K562 (cell line): ENCODE measurements at regions not wholly inside any gene's neighbourhood (a gene's known extent, or its start where the extent isn't known, plus 50 kb on each side); places are given as distances from the start of the nearest gene placed in this dataset.

ENCODE experiments used
- ATAC-seq: fragments of 200-7000 bp; cut with Tn5 transposase; 3 replicates; pipeline ENCODE4 v1.9.1; 2020; ENCODE audit warnings: moderate library complexity
- BruUV-seq: library from RNA; stranded (reverse); fragments of 400-500 nt; replicated peaks from 2 replicates; lab custom pipeline; 2021; lab: Mats Ljungman, UMichigan
- CTCF ChIA-PET: fragments of 300-600 bp; formaldehyde crosslinking; extraction: SDS; loops from one replicate; lab custom pipeline; 2021; ENCODE audit warnings: low intra/inter-chr PET ratio; lab: Yijun Ruan, JAX
- POLR2A ChIA-PET: fragments of 300-600, 350-650 bp; sonication (Branson Sonifier 250); formaldehyde crosslinking; extraction: SDS; loops from one replicate; lab custom pipeline; 2021; ENCODE audit warnings: antibody characterized with exemption, inconsistent platforms; lab: Yijun Ruan, JAX
- DNase-seq, 4 experiments: peaks; one replicate each; pipeline versions ENCODE4 v3.0.0 to v3.0.0-alpha.2; 2011 to 2018; ENCODE audit warnings: low spot score in 3 of 4, mixed read lengths in 3 of 4; ENCODE audit errors: extremely low read depth in 1 of 4
- FAIRE-seq: peaks from 2 replicates; lab custom pipeline; 2011; peaks lifted over from hg19 to GRCh38; lab: Jason Lieb, UNC
- H2AFZ ChIP-seq: 2 replicates; pipeline ENCODE4 v1.6.0; 2011; ENCODE audit warnings: low read depth, low read length, control low read depth, inconsistent platforms
- H3K27ac ChIP-seq: fragments of 200-600 bp; 3 replicates; pipeline ENCODE4 v1.8.0; 2011; ENCODE audit warnings: low read depth, mild to moderate bottlenecking, control low read depth, inconsistent platforms, low read length, moderate library complexity, mixed read lengths; ENCODE audit errors: extremely low read depth
- H3K27me3 ChIP-seq, 2 experiments: fragments of 300-600 bp in 1 of 2; 2 replicates in 1 of 2; 3 replicates in 1 of 2; pipeline versions ENCODE4 v1.6.0 to v1.8.0; 2011; ENCODE audit warnings: inconsistent platforms in 2 of 2, low read length in 2 of 2, mild to moderate bottlenecking in 1 of 2, mixed read lengths in 1 of 2, moderate library complexity in 1 of 2; ENCODE audit not compliant: control insufficient read depth in 2 of 2, insufficient read depth in 2 of 2
- H3K36me3 ChIP-seq: fragments of 300-600 bp; 3 replicates; pipeline ENCODE4 v1.8.0; 2011; ENCODE audit warnings: mild to moderate bottlenecking, low read length, inconsistent platforms; ENCODE audit not compliant: control insufficient read depth, insufficient read depth
- H3K4me1 ChIP-seq, 2 experiments: fragments of 200-600 bp in 1 of 2; replicated peaks in 1 of 2; 2 replicates in 1 of 2; 3 replicates in 1 of 2; pipeline versions ENCODE4 v1.5.1 to v1.8.0; 2011; ENCODE audit warnings: inconsistent platforms in 2 of 2, low read length in 2 of 2, mild to moderate bottlenecking in 1 of 2, mixed read lengths in 1 of 2, moderate library complexity in 1 of 2; ENCODE audit not compliant: control insufficient read depth in 2 of 2, insufficient read depth in 2 of 2
- H3K4me2 ChIP-seq: 2 replicates; pipeline ENCODE4 v1.6.1; 2011; ENCODE audit warnings: low read length, control low read depth, inconsistent platforms, mixed read lengths; ENCODE audit not compliant: insufficient read depth
- H3K4me3 ChIP-seq: fragments of 200-600 bp; sonication (generic), shearing (Covaris generic); 2 replicates; pipeline ENCODE4 v1.5.1; 2016; ENCODE audit warnings: control low read depth, inconsistent platforms
- H3K79me2 ChIP-seq: fragments of 200-600 bp; 3 replicates; pipeline ENCODE4 v1.8.0; 2011; ENCODE audit warnings: low read length, inconsistent platforms; ENCODE audit not compliant: control insufficient read depth, insufficient read depth
- H3K9ac ChIP-seq, 2 experiments: 2 replicates each; pipeline versions ENCODE4 v1.6.0 to v1.6.1; 2011; ENCODE audit warnings: low read depth in 2 of 2, low read length in 2 of 2, control low read depth in 1 of 2, inconsistent platforms in 1 of 2, mild to moderate bottlenecking in 1 of 2, mixed read lengths in 1 of 2; ENCODE audit not compliant: insufficient read depth in 1 of 2
- H3K9me1 ChIP-seq: one replicate; pipeline ENCODE4 v1.6.0; 2011; ENCODE audit warnings: inconsistent platforms, mild to moderate bottlenecking, low read length, moderate library complexity; ENCODE audit not compliant: control insufficient read depth, insufficient read depth
- H3K9me3 ChIP-seq: replicated peaks from 2 replicates; pipeline ENCODE4 v1.5.1; 2011; ENCODE audit warnings: low read depth, low read length, inconsistent platforms; ENCODE audit not compliant: control insufficient read depth, insufficient read depth
- H4K20me1 ChIP-seq: replicated peaks from 2 replicates; pipeline ENCODE4 v1.6.1; 2011; ENCODE audit warnings: low read length, inconsistent platforms, mixed read lengths; ENCODE audit not compliant: control insufficient read depth, insufficient read depth
- MAFF ChIP-seq: IDR thresholded peaks from 2 replicates; pipeline ENCODE4 v1.6.1; 2012; ENCODE audit warnings: low read length, improper control_type of control experiment
- MAFK ChIP-seq: IDR thresholded peaks from 2 replicates; pipeline ENCODE4 v1.6.1; 2011; ENCODE audit warnings: low read length, improper control_type of control experiment
- WGBS: fragments of 100-300 bp; shearing (Covaris generic); methylation state at CpG from one replicate; pipeline ENCODE4 v1.1.6; 2016; ENCODE audit warnings: low coverage, mixed read lengths; ENCODE audit not compliant: insufficient coverage; ENCODE audit errors: missing lambda C conversion rate; 5-methylcytosine and 5-hydroxymethylcytosine counted together
- in situ Hi-C: fragments of 300-500 bp; cut with MboI; formaldehyde crosslinking; loops from 4 replicates; pipeline ENCODE4 v1.15.0; 2018; ENCODE audit warnings: inconsistent platforms, mixed read lengths
- intact Hi-C: fragments of 100-400 bp; cut with micrococcal nuclease; formaldehyde crosslinking; loops from 2 replicates; pipeline ENCODE4 v1.14.2; 2022
- TF ChIP-seq, protein P1 (sequence below), 3 experiments: IDR thresholded peaks in 2 of 3; conservative IDR thresholded peaks in 1 of 3; 2 replicates each; pipeline ENCODE4 v1.5.1; 2011 to 2012; ENCODE audit warnings: low read length in 3 of 3, mild to moderate bottlenecking in 3 of 3, control low read depth in 2 of 3, improper control_type of control experiment in 1 of 3, inconsistent platforms in 1 of 3, low read depth in 1 of 3, mixed read lengths in 1 of 3, moderate library complexity in 1 of 3; ENCODE audit not compliant: insufficient read depth in 2 of 3
- TF ChIP-seq, protein P2 (sequence below): fragments of 450-650 bp; IDR thresholded peaks from 2 replicates; pipeline ENCODE4 v1.6.1; 2016; ENCODE audit warnings: mild to moderate bottlenecking, moderate library complexity

DNA sequence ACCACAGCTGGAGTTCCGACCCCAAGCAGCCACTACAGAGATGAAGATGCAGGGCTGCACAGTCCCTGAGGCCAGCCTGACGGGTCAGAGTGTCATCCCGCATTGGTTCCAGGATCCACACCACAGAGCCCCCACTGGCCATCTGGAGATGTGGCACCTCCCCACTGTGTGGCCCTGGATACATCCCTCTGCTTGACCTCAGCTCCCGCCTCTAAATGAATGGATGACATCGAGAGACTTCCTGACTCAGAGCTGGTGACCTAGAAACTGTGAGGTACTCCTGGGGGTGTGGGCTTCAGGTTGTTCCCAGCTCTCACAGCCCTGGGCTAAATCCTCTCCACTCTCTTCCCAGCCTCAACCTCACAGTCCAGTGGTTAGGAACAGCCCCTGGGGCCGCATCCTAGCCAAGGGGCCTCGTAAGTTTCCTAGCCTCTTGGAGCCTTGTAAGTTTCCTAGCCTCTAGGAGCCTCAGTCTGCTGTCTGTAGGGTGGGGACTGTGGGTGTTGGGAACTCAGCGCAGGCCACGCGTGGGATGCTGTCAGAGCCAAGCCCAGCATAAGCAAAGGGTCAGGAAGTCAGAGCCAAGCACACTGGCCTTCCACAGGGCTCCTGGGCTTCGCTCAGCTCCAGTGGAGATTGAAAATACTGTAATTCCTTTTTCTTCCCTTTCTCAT is 87.5 kb upstream of the RUNX3 start:
- peak in 3 of 4 experiments; percentile 34 to 39 (median 37) for DNase-seq
- ATAC-seq, result peak; percentile 80
- in situ Hi-C loops, result no loop called here

More for the DNA sequence above, 87.5 kb upstream of the RUNX3 start:
- Histone ChIP-seq H4K20me1 (no peaks in the 10 kb centered on the region; the same call in 1 of the 2 replicates), H3K9me1 (no peaks in the 10 kb centered on the region), H3K4me2 (no peak overlapping the region), H3K27me3 (peaks cover 0 to 48% of the 10 kb centered on the region in 2 experiments; a peak in 2 of 5 replicates), H3K27ac (no peak overlapping the region), H3K9ac (no peak overlapping the region), H3K4me3 (no peak overlapping the region), H3K4me1 (peaks cover 7 to 13% of the 10 kb centered on the region in 2 experiments; a peak in 3 of 5 replicates), H3K9me3 (no peaks in the 10 kb centered on the region), H3K36me3 (no peaks in the 10 kb centered on the region), H2AFZ (no peak overlapping the region), H3K79me2 (no peaks in the 10 kb centered on the region)
- CTCF ChIA-PET, result no interaction called here
- POLR2A ChIA-PET, result no interaction called here
- BruUV-seq, result no TSS peak
- intact Hi-C loops, result no loop called here
- TF ChIP-seq, protein P1, sequence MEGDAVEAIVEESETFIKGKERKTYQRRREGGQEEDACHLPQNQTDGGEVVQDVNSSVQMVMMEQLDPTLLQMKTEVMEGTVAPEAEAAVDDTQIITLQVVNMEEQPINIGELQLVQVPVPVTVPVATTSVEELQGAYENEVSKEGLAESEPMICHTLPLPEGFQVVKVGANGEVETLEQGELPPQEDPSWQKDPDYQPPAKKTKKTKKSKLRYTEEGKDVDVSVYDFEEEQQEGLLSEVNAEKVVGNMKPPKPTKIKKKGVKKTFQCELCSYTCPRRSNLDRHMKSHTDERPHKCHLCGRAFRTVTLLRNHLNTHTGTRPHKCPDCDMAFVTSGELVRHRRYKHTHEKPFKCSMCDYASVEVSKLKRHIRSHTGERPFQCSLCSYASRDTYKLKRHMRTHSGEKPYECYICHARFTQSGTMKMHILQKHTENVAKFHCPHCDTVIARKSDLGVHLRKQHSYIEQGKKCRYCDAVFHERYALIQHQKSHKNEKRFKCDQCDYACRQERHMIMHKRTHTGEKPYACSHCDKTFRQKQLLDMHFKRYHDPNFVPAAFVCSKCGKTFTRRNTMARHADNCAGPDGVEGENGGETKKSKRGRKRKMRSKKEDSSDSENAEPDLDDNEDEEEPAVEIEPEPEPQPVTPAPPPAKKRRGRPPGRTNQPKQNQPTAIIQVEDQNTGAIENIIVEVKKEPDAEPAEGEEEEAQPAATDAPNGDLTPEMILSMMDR (IDR thresholded peaks at IDR 0.05 in 2 of 3, conservative IDR thresholded peaks at IDR 0.05 in 1 of 3; ENCODE audit: insufficient read depth in 2 of 3, low read depth in 1 of 3, low read length in 3 of 3), result peak; percentile 3 to 41 (median 34); a peak in 3 of 6 replicates
- TF ChIP-seq MAFK (no peak), MAFF (no peak)
- TF ChIP-seq, protein P2, sequence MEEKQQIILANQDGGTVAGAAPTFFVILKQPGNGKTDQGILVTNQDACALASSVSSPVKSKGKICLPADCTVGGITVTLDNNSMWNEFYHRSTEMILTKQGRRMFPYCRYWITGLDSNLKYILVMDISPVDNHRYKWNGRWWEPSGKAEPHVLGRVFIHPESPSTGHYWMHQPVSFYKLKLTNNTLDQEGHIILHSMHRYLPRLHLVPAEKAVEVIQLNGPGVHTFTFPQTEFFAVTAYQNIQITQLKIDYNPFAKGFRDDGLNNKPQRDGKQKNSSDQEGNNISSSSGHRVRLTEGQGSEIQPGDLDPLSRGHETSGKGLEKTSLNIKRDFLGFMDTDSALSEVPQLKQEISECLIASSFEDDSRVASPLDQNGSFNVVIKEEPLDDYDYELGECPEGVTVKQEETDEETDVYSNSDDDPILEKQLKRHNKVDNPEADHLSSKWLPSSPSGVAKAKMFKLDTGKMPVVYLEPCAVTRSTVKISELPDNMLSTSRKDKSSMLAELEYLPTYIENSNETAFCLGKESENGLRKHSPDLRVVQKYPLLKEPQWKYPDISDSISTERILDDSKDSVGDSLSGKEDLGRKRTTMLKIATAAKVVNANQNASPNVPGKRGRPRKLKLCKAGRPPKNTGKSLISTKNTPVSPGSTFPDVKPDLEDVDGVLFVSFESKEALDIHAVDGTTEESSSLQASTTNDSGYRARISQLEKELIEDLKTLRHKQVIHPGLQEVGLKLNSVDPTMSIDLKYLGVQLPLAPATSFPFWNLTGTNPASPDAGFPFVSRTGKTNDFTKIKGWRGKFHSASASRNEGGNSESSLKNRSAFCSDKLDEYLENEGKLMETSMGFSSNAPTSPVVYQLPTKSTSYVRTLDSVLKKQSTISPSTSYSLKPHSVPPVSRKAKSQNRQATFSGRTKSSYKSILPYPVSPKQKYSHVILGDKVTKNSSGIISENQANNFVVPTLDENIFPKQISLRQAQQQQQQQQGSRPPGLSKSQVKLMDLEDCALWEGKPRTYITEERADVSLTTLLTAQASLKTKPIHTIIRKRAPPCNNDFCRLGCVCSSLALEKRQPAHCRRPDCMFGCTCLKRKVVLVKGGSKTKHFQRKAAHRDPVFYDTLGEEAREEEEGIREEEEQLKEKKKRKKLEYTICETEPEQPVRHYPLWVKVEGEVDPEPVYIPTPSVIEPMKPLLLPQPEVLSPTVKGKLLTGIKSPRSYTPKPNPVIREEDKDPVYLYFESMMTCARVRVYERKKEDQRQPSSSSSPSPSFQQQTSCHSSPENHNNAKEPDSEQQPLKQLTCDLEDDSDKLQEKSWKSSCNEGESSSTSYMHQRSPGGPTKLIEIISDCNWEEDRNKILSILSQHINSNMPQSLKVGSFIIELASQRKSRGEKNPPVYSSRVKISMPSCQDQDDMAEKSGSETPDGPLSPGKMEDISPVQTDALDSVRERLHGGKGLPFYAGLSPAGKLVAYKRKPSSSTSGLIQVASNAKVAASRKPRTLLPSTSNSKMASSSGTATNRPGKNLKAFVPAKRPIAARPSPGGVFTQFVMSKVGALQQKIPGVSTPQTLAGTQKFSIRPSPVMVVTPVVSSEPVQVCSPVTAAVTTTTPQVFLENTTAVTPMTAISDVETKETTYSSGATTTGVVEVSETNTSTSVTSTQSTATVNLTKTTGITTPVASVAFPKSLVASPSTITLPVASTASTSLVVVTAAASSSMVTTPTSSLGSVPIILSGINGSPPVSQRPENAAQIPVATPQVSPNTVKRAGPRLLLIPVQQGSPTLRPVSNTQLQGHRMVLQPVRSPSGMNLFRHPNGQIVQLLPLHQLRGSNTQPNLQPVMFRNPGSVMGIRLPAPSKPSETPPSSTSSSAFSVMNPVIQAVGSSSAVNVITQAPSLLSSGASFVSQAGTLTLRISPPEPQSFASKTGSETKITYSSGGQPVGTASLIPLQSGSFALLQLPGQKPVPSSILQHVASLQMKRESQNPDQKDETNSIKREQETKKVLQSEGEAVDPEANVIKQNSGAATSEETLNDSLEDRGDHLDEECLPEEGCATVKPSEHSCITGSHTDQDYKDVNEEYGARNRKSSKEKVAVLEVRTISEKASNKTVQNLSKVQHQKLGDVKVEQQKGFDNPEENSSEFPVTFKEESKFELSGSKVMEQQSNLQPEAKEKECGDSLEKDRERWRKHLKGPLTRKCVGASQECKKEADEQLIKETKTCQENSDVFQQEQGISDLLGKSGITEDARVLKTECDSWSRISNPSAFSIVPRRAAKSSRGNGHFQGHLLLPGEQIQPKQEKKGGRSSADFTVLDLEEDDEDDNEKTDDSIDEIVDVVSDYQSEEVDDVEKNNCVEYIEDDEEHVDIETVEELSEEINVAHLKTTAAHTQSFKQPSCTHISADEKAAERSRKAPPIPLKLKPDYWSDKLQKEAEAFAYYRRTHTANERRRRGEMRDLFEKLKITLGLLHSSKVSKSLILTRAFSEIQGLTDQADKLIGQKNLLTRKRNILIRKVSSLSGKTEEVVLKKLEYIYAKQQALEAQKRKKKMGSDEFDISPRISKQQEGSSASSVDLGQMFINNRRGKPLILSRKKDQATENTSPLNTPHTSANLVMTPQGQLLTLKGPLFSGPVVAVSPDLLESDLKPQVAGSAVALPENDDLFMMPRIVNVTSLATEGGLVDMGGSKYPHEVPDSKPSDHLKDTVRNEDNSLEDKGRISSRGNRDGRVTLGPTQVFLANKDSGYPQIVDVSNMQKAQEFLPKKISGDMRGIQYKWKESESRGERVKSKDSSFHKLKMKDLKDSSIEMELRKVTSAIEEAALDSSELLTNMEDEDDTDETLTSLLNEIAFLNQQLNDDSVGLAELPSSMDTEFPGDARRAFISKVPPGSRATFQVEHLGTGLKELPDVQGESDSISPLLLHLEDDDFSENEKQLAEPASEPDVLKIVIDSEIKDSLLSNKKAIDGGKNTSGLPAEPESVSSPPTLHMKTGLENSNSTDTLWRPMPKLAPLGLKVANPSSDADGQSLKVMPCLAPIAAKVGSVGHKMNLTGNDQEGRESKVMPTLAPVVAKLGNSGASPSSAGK, result no peak
- peak; percentile 51 for FAIRE-seq
- under 1% methylated on average over 11 of the region's 11 CpGs for WGBS
